Osteoblast (primary cell): ENCODE measurements at regions not wholly inside any gene's neighbourhood (a gene's known extent, or its start where the extent isn't known, plus 50 kb on each side); places are given as distances from the start of the nearest gene placed in this dataset.
A peak's percentile ranks its signal among the peaks of the same experiment; 100 is the strongest.

Experiments used
- DNase-seq: peaks from one replicate; pipeline ENCODE4 v3.0.0; 2011; ENCODE audit warnings: low spot score, mixed read lengths; ENCODE audit not compliant: insufficient read length; ENCODE audit errors: missing footprints
- H2AFZ ChIP-seq: 2 replicates; pipeline ENCODE4 v1.6.0; 2011; ENCODE audit warnings: mild to moderate bottlenecking, low read length
- H3K27ac ChIP-seq: 2 replicates; pipeline ENCODE4 v1.5.1; 2011; ENCODE audit warnings: mild to moderate bottlenecking, low read depth, low read length, moderate library complexity
- H3K27me3 ChIP-seq: 2 replicates; pipeline ENCODE4 v1.6.0; 2012; ENCODE audit warnings: mild to moderate bottlenecking, control low read depth, inconsistent platforms, low read length, moderate library complexity; ENCODE audit not compliant: insufficient read depth
- H3K36me3 ChIP-seq: 2 replicates; pipeline ENCODE4 v1.5.1; 2011; ENCODE audit warnings: mild to moderate bottlenecking, low read length, control low read depth, moderate library complexity; ENCODE audit not compliant: insufficient read depth
- H3K4me1 ChIP-seq: 2 replicates; pipeline ENCODE4 v1.5.1; 2011; ENCODE audit warnings: mild to moderate bottlenecking, low read length, control low read depth, moderate library complexity; ENCODE audit not compliant: insufficient read depth
- H3K4me2 ChIP-seq: 2 replicates; pipeline ENCODE4 v1.6.0; 2011; ENCODE audit warnings: mild to moderate bottlenecking, low read length; ENCODE audit not compliant: insufficient read depth
- H3K4me3 ChIP-seq: fragments of 200-600 bp; sonication (generic); 3 replicates; pipeline ENCODE4 v1.5.1; 2012; ENCODE audit warnings: mild to moderate bottlenecking, low read length, inconsistent platforms; ENCODE audit not compliant: insufficient read depth
- H3K79me2 ChIP-seq: 2 replicates; pipeline ENCODE4 v1.6.0; 2012; ENCODE audit warnings: mild to moderate bottlenecking, low read length, control low read depth, inconsistent platforms; ENCODE audit not compliant: insufficient read depth
- H3K9me3 ChIP-seq: 2 replicates; pipeline ENCODE4 v1.5.1; 2011; ENCODE audit warnings: low read depth, low read length, control low read depth
- H4K20me1 ChIP-seq: 2 replicates; pipeline ENCODE4 v1.6.0; 2012; ENCODE audit warnings: mild to moderate bottlenecking, low read length, control low read depth; ENCODE audit not compliant: insufficient read depth
- CTCF ChIP-seq: IDR thresholded peaks from 2 replicates; pipeline ENCODE4 v1.5.1; 2011; ENCODE audit warnings: mild to moderate bottlenecking, low read depth, low read length, moderate library complexity; ENCODE audit errors: extremely low read depth

DNA sequence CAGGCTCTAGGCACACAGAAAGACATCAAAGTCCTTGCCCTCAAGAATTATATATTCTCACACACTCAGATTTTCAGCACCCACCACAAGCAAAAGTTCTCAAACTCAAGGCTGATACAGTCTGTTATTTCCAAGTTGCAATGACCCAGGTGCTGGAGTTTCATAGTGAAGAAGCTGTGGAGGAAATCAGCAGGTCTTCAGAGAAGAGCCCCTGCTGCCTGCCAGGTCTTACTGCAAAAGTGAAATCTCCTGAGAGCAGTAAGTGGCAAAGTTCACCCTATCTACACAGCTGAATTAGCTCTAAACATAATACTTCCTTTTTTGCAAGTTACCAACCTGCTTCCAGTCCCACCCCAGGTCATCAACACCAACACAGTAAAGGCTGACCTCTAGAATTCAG lies 64.6 kb downstream of the RPL27A start:
- Histone ChIP-seq H3K27me3 (no peaks in the 10 kb centered on the region), H2AFZ (no peak overlapping the region), H4K20me1 (peaks cover 38% of the 10 kb centered on the region), H3K27ac (no peak overlapping the region), H3K79me2 (peaks cover 7% of the 10 kb centered on the region), H3K4me1 (peaks cover 6% of the 10 kb centered on the region), H3K4me3 (no peak overlapping the region), H3K9me3 (no peaks in the 10 kb centered on the region), H3K4me2 (no peak overlapping the region), H3K36me3 (no peaks in the 10 kb centered on the region)
- TF ChIP-seq CTCF = no peak
- DNase-seq = no peak

DNA sequence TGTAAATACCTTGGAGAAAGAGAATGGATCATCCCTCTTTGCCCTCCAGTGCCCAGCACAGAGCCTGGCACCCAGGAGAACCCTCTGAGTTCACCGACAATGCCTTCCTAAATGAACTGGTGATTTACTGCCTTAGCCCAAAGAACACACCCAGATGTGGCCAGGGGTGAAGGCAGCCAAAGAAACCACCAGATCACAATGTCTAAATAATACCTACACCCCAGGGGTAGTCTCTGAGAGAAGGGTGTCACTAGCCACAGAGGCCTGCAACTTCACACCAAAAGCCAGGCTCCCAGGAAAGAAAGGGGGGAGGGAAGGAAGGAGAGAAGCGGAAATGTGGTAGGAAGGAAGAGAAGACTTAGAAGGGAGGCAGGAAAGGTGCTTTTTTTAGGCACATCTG lies 65.7 kb downstream of the RPL27A start:
- peaks cover 7% of the 10 kb centered on the region for H3K79me2 ChIP-seq
- H3K4me3 ChIP-seq = no peak overlapping the region
- no peaks in the 10 kb centered on the region for H3K9me3 ChIP-seq
- no peak overlapping the region for H3K27ac ChIP-seq
- H4K20me1 ChIP-seq = peaks cover 38% of the 10 kb centered on the region
- H2AFZ ChIP-seq = no peak overlapping the region
- TF ChIP-seq CTCF = no peak
- H3K4me2 ChIP-seq = no peak overlapping the region
- H3K36me3 ChIP-seq = no peaks in the 10 kb centered on the region
- no peaks in the 10 kb centered on the region for H3K27me3 ChIP-seq
- peaks cover 6% of the 10 kb centered on the region for H3K4me1 ChIP-seq
- DNase-seq = no peak

DNA sequence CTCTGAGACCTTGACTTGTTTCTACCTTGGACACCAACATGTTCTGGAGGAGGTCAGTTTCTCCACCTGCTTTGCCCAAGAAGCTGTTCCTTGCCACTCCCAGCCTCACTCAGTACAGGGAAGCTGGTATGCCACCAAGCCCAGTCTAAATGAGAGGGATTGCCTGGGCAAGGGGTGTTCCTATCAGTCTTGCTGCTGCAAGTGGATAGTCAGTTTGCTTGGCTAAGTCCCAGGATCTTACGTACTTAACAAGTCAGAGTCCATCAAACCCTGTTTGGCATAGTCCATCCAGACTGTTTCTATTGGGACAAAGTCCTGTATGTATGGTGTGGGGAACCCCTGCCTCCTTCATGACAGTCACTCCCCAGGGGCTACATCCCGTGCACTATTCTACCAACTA lies 66.6 kb downstream of the RPL27A start:
- H4K20me1 ChIP-seq = peaks cover 38% of the 10 kb centered on the region
- H3K36me3 ChIP-seq = no peaks in the 10 kb centered on the region

DNA sequence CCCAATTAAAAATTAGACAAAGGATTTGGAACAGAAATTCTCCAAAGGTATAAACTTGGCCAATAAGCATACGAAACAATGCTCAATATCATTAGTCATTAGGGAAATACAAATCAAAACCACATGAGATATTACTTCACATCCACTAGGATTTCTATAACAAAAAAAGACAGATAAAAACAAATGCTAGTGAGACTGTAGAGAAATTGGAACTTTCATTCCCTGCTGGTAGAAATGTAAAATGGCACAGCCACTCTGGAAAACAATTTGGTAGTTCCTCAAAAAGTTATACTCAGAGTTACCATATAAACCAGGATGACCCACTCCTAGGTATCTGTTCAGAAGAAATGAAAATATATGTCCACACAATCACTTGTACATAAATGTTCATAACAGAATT lies 71.6 kb downstream of the RPL27A start:
- peaks cover 25% of the 10 kb centered on the region for H3K4me1 ChIP-seq
- H4K20me1 ChIP-seq = peaks cover 32% of the 10 kb centered on the region
- H2AFZ ChIP-seq = no peak overlapping the region
- no peak overlapping the region for H3K4me2 ChIP-seq
- H3K27me3 ChIP-seq = no peaks in the 10 kb centered on the region
- H3K36me3 ChIP-seq = no peaks in the 10 kb centered on the region
- H3K4me3 ChIP-seq = no peak overlapping the region
- H3K27ac ChIP-seq = no peak overlapping the region
- H3K9me3 ChIP-seq = no peaks in the 10 kb centered on the region
- TF ChIP-seq CTCF = peak; percentile 35
- peaks cover 16% of the 10 kb centered on the region for H3K79me2 ChIP-seq
- DNase-seq = no peak

More for the DNA sequence above, 66.6 kb downstream of the RPL27A start:
- no peak for DNase-seq
- Histone ChIP-seq H3K4me1 (peaks cover 6% of the 10 kb centered on the region), H3K79me2 (peaks cover 7% of the 10 kb centered on the region), H3K9me3 (no peaks in the 10 kb centered on the region), H3K4me2 (no peak overlapping the region), H3K4me3 (no peak overlapping the region), H3K27ac (no peak overlapping the region), H3K27me3 (no peaks in the 10 kb centered on the region), H2AFZ (no peak overlapping the region)
- TF ChIP-seq CTCF = no peak
